Endodermal cell (in vitro differentiated cells): ENCODE measurements at regions not wholly inside any gene's neighbourhood (a gene's known extent, or its start where the extent isn't known, plus 50 kb on each side); places are given as distances from the start of the nearest gene placed in this dataset.

Source experiments
- DNase-seq: peaks from one replicate; pipeline ENCODE4 v3.0.0-alpha.2; 2017
- H3K27ac ChIP-seq: 2 replicates; pipeline ENCODE4 v1.5.1; 2013; ENCODE audit warnings: mild to moderate bottlenecking, low read depth, low read length, moderate library complexity
- H3K27me3 ChIP-seq: 2 replicates; pipeline ENCODE4 v1.6.1; 2013; ENCODE audit warnings: mild to moderate bottlenecking, low read length, moderate library complexity; ENCODE audit not compliant: insufficient read depth, control insufficient read depth, poor library complexity, severe bottlenecking
- H3K36me3 ChIP-seq: 2 replicates; pipeline ENCODE4 v1.7.0; 2013; ENCODE audit warnings: mild to moderate bottlenecking, low read length, moderate library complexity; ENCODE audit not compliant: control insufficient read depth, insufficient read depth
- H3K4me1 ChIP-seq: one replicate; pipeline ENCODE4 v1.7.0; 2013; ENCODE audit warnings: low read length; ENCODE audit not compliant: control insufficient read depth, insufficient read depth
- H3K4me3 ChIP-seq: 2 replicates; pipeline ENCODE4 v1.5.1; 2013; ENCODE audit warnings: mild to moderate bottlenecking, low read length, moderate library complexity
- H3K9ac ChIP-seq: 2 replicates; pipeline ENCODE4 v1.6.1; 2013; ENCODE audit warnings: mild to moderate bottlenecking, low read length, moderate library complexity; ENCODE audit not compliant: poor library complexity, severe bottlenecking; ENCODE audit errors: extremely low read depth
- H3K9me3 ChIP-seq: 2 replicates; pipeline ENCODE4 v1.6.1; 2013; ENCODE audit warnings: mild to moderate bottlenecking, low read length, moderate library complexity; ENCODE audit not compliant: control insufficient read depth
- H3K27ac Mint-ChIP-seq: 2 replicates; pipeline ENCODE4 v1.8.0; 2020; ENCODE audit warnings: mixed read lengths
- H3K27me3 Mint-ChIP-seq: 2 replicates; pipeline ENCODE4 v1.8.0; 2021; ENCODE audit warnings: mild to moderate bottlenecking, mixed read lengths; ENCODE audit not compliant: insufficient read depth
- H3K36me3 Mint-ChIP-seq: 2 replicates; pipeline ENCODE4 v1.8.0; 2020; ENCODE audit warnings: low read depth, mixed read lengths
- H3K4me1 Mint-ChIP-seq: 2 replicates; pipeline ENCODE4 v1.8.0; 2020; ENCODE audit warnings: mixed read lengths
- H3K4me3 Mint-ChIP-seq: 2 replicates; pipeline ENCODE4 v1.8.0; 2020; ENCODE audit warnings: mild to moderate bottlenecking, moderate library complexity, mixed read lengths
- H3K9me3 Mint-ChIP-seq: 2 replicates; pipeline ENCODE4 v1.8.0; 2020; ENCODE audit warnings: mild to moderate bottlenecking, mixed read lengths
- CTCF ChIP-seq: fragments of 200-600 bp; sonication (generic); conservative IDR thresholded peaks from 2 replicates; pipeline ENCODE4 v1.5.0; 2021; ENCODE audit warnings: antibody characterized with exemption, mild to moderate bottlenecking
- WGBS, 2 experiments: methylation state at CpG; one replicate each; pipeline versions ENCODE4 v1.1.5 to v1.1.7; 2013; ENCODE audit warnings: missing lambda C conversion rate in 2 of 2, mixed read lengths in 1 of 2; ENCODE audit not compliant: insufficient coverage in 1 of 2, insufficient read length in 1 of 2; 5-methylcytosine and 5-hydroxymethylcytosine counted together

- no peaks in the 10 kb centered on the region for H3K9me3 Mint-ChIP-seq
- no peaks in the 10 kb centered on the region for H3K36me3 Mint-ChIP-seq
- H3K27ac Mint-ChIP-seq = no peak overlapping the region
- H3K4me3 ChIP-seq = no peak overlapping the region
- H3K9me3 ChIP-seq = no peaks in the 10 kb centered on the region
- H3K4me1 ChIP-seq = no peaks in the 10 kb centered on the region
- H3K4me3 Mint-ChIP-seq = no peak overlapping the region
- no peak for TF ChIP-seq CTCF
- peaks cover 3% of the 10 kb centered on the region for H3K27me3 Mint-ChIP-seq
- no peak overlapping the region for H3K27ac ChIP-seq
- WGBS, 2 experiments = 97% methylated on average over 2 of the region's 2 CpGs; no CpG with 5 or more reads in 1 of the 2 experiments
- H3K4me1 Mint-ChIP-seq = peaks cover 2% of the 10 kb centered on the region
- no peaks in the 10 kb centered on the region for H3K27me3 ChIP-seq
- no peak for DNase-seq
- no peak overlapping the region for H3K9ac ChIP-seq
- H3K36me3 ChIP-seq = no peaks in the 10 kb centered on the region
Observed at GRCh38 chr6:137746264-137746663, 120.8 kb upstream of the TNFAIP3 start.

GRCh38 chr6:137749696-137750211, 117.3 kb upstream of the TNFAIP3 start:
- Mint-ChIP-seq H3K4me1 (no peaks in the 10 kb centered on the region), H3K36me3 (no peaks in the 10 kb centered on the region), H3K4me3 (no peak overlapping the region), H3K27me3 (peaks cover 3% of the 10 kb centered on the region), H3K9me3 (no peaks in the 10 kb centered on the region), H3K27ac (no peak overlapping the region)
- H3K4me1 ChIP-seq = no peaks in the 10 kb centered on the region
- no peaks in the 10 kb centered on the region for H3K9me3 ChIP-seq
- no peak overlapping the region for H3K9ac ChIP-seq
- H3K4me3 ChIP-seq = no peak overlapping the region
- no peak for DNase-seq
- no peaks in the 10 kb centered on the region for H3K27me3 ChIP-seq
- TF ChIP-seq CTCF = no peak
- H3K36me3 ChIP-seq = no peaks in the 10 kb centered on the region
- 72 to 82% methylated on average over 6 to 8 of the region's 8 CpGs for WGBS, 2 experiments
- H3K27ac ChIP-seq = no peak overlapping the region

GRCh38 chr6:137750297-137750696, 116.8 kb upstream of the TNFAIP3 start:
- no peak for DNase-seq
- WGBS, 2 experiments = 84 to 93% methylated on average over 4 to 5 of the region's 5 CpGs
- no peaks in the 10 kb centered on the region for H3K9me3 Mint-ChIP-seq
- Histone ChIP-seq H3K27ac (no peak overlapping the region), H3K9me3 (no peaks in the 10 kb centered on the region), H3K4me1 (no peaks in the 10 kb centered on the region), H3K4me3 (no peak overlapping the region), H3K27me3 (no peaks in the 10 kb centered on the region), H3K9ac (no peak overlapping the region), H3K36me3 (no peaks in the 10 kb centered on the region)
- H3K27ac Mint-ChIP-seq = no peak overlapping the region
- H3K36me3 Mint-ChIP-seq = no peaks in the 10 kb centered on the region
- H3K27me3 Mint-ChIP-seq = peaks cover 3% of the 10 kb centered on the region
- no peak for TF ChIP-seq CTCF
- no peaks in the 10 kb centered on the region for H3K4me1 Mint-ChIP-seq
- no peak overlapping the region for H3K4me3 Mint-ChIP-seq
